SK-N-SH (cell line): ENCODE measurements at regions not wholly inside any gene's neighbourhood (a gene's known extent, or its start where the extent isn't known, plus 50 kb on each side); places are given as distances from the start of the nearest gene placed in this dataset.

Source experiments
- CTCF ChIA-PET: fragments of 300-600, 350-600 bp; formaldehyde crosslinking; extraction: SDS; loops from one replicate; lab custom pipeline; 2021; lab: Yijun Ruan, JAX
- POLR2A ChIA-PET: fragments of 350-600 bp; sonication (Branson Sonifier 250); formaldehyde crosslinking; extraction: SDS; loops from one replicate; lab custom pipeline; 2020; ENCODE audit warnings: antibody characterized with exemption, inconsistent platforms; lab: Yijun Ruan, JAX
- DNase-seq: peaks from one replicate; pipeline ENCODE4 v3.0.0; 2012
- H2AFZ ChIP-seq: fragments of 200-600 bp; sonication (generic); 2 replicates; pipeline ENCODE4 v1.8.1; 2016; ENCODE audit warnings: antibody characterized with exemption, mild to moderate bottlenecking, low read depth
- H3F3A ChIP-seq: fragments of 200-600 bp; sonication (generic); replicated peaks from 2 replicates; pipeline ENCODE3; 2016; ENCODE audit warnings: antibody characterized with exemption, mild to moderate bottlenecking; ENCODE audit not compliant: insufficient read depth
- H3K27ac ChIP-seq, 2 experiments: fragments of 200-500 bp in 1 of 2; fragments of 200-600 bp in 1 of 2; sonication (Bioruptor generic) in 1 of 2; sonication (generic), shearing (Covaris generic) in 1 of 2; 2 replicates each; pipeline versions ENCODE4 v1.5.1 to v1.6.1; 2014 to 2016; ENCODE audit warnings: low read depth in 2 of 2, inconsistent platforms in 1 of 2, low read length in 1 of 2, mild to moderate bottlenecking in 1 of 2, mixed read lengths in 1 of 2
- H3K27me3 ChIP-seq: fragments of 200-600 bp; sonication (generic), shearing (Covaris generic); 2 replicates; pipeline ENCODE4 v1.6.1; 2016; ENCODE audit warnings: mixed run types; ENCODE audit not compliant: insufficient read depth
- H3K36me3 ChIP-seq, 2 experiments: fragments of 200-500 bp in 1 of 2; fragments of 200-600 bp in 1 of 2; sonication (Bioruptor generic) in 1 of 2; sonication (generic) in 1 of 2; replicated peaks in 1 of 2; 2 replicates each; pipeline versions ENCODE3 to v1.5.1; 2014 to 2016; ENCODE audit warnings: low read length in 1 of 2, mild to moderate bottlenecking in 1 of 2; ENCODE audit not compliant: insufficient read depth in 2 of 2, control insufficient read depth in 1 of 2
- H3K4me1 ChIP-seq, 2 experiments: fragments of 200-500 bp in 1 of 2; fragments of 200-600 bp in 1 of 2; sonication (Bioruptor generic) in 1 of 2; sonication (generic), shearing (Covaris generic) in 1 of 2; 2 replicates each; pipeline versions ENCODE4 v1.5.1 to v1.6.1; 2014 to 2016; ENCODE audit warnings: low read depth in 1 of 2, low read length in 1 of 2, mixed run types in 1 of 2; ENCODE audit not compliant: insufficient read depth in 2 of 2, control insufficient read depth in 1 of 2
- H3K4me2 ChIP-seq: fragments of 200-600 bp; sonication (generic), shearing (Covaris generic); 2 replicates; pipeline ENCODE4 v1.6.1; 2017; ENCODE audit warnings: mixed run types
- H3K4me3 ChIP-seq, 2 experiments: fragments of 200-500 bp in 1 of 2; fragments of 200-600 bp in 1 of 2; sonication (Bioruptor generic) in 1 of 2; sonication (generic), shearing (Covaris generic) in 1 of 2; 2 replicates each; pipeline versions ENCODE4 v1.5.1 to v1.8.1; 2014 to 2016; ENCODE audit warnings: low read depth in 2 of 2, inconsistent platforms in 1 of 2, low read length in 1 of 2, mild to moderate bottlenecking in 1 of 2, mixed read lengths in 1 of 2, moderate library complexity in 1 of 2
- H3K79me2 ChIP-seq: fragments of 200-600 bp; sonication (generic); 2 replicates; pipeline ENCODE4 v1.8.1; 2017; ENCODE audit warnings: mild to moderate bottlenecking; ENCODE audit not compliant: insufficient read depth
- H3K9ac ChIP-seq: fragments of 200-600 bp; sonication (generic); 2 replicates; pipeline ENCODE4 v1.6.1; 2017; ENCODE audit warnings: mixed run types
- H3K9me2 ChIP-seq: fragments of 200-600 bp; sonication (generic); 2 replicates; pipeline ENCODE4 v1.6.1; 2017; ENCODE audit warnings: mixed run types
- H3K9me3 ChIP-seq: fragments of 200-600 bp; sonication (generic); 2 replicates; pipeline ENCODE4 v1.6.1; 2017; ENCODE audit warnings: mixed run types, mild to moderate bottlenecking, moderate library complexity
- H4K20me1 ChIP-seq: fragments of 200-600 bp; sonication (generic); 2 replicates; pipeline ENCODE4 v1.6.1; 2017; ENCODE audit warnings: mild to moderate bottlenecking, mixed run types; ENCODE audit not compliant: insufficient read depth
- CHD2 ChIP-seq: fragments of 150-350 bp; IDR thresholded peaks from 2 replicates; pipeline ENCODE4 v1.6.1; 2018; ENCODE audit warnings: low read length; ENCODE audit not compliant: partially characterized antibody
- EP300 ChIP-seq, 2 experiments: IDR thresholded peaks; 2 replicates each; pipeline versions ENCODE4 v1.4.0 to v1.6.1; 2012; ENCODE audit warnings: borderline replicate concordance in 1 of 2, low read depth in 1 of 2, low read length in 1 of 2
- FOSL2 ChIP-seq: IDR thresholded peaks from 2 replicates; pipeline ENCODE4 v1.4.0; 2012; ENCODE audit warnings: low read depth, mild to moderate bottlenecking, moderate library complexity, borderline replicate concordance
- FOXJ3 ChIP-seq: sonication (generic); formaldehyde crosslinking; IDR thresholded peaks from 2 replicates; pipeline ENCODE4 v1.5.1; 2020; ENCODE audit warnings: mild to moderate bottlenecking, missing genetic modification reagents
- FOXM1 ChIP-seq: IDR thresholded peaks from 2 replicates; pipeline ENCODE4 v1.4.0; 2012; ENCODE audit warnings: low read depth, mild to moderate bottlenecking
- GATA2 ChIP-seq: sonication (generic); formaldehyde crosslinking; IDR thresholded peaks from 2 replicates; pipeline ENCODE4 v1.5.0; 2020; ENCODE audit warnings: mild to moderate bottlenecking, missing genetic modification reagents
- JUND ChIP-seq: IDR thresholded peaks from 2 replicates; pipeline ENCODE4 v1.4.0; 2012
- MEF2A ChIP-seq: IDR thresholded peaks from 2 replicates; pipeline ENCODE4 v1.4.0; 2012; ENCODE audit warnings: low read depth, borderline replicate concordance
- NRF1 ChIP-seq: IDR thresholded peaks from 2 replicates; pipeline ENCODE4 v1.6.1; 2012; ENCODE audit warnings: low read depth, mild to moderate bottlenecking, low read length
- POLR2AphosphoS5 ChIP-seq: IDR thresholded peaks from 2 replicates; pipeline ENCODE4 v1.6.1; 2012; ENCODE audit warnings: low read depth, low read length
- RCOR1 ChIP-seq: fragments of 150-350 bp; IDR thresholded peaks from 2 replicates; pipeline ENCODE4 v1.6.1; 2017; ENCODE audit warnings: antibody characterized with exemption, low read length
- RFX5 ChIP-seq: IDR thresholded peaks from 2 replicates; pipeline ENCODE4 v1.6.1; 2012; ENCODE audit warnings: mild to moderate bottlenecking, improper control_type of control experiment, low read length
- RXRA ChIP-seq: IDR thresholded peaks from 2 replicates; pipeline ENCODE4 v1.4.0; 2012; ENCODE audit warnings: low read depth, mild to moderate bottlenecking, borderline replicate concordance
- SIN3A ChIP-seq: IDR thresholded peaks from 2 replicates; pipeline ENCODE4 v1.6.1; 2012; ENCODE audit warnings: low read depth, mild to moderate bottlenecking, low read length, moderate library complexity, borderline replicate concordance
- WGBS: methylation state at CpG from one replicate; pipeline ENCODE4 v1.1.6; 2017; ENCODE audit warnings: low lambda C conversion rate; 5-methylcytosine and 5-hydroxymethylcytosine counted together
- TF ChIP-seq, protein P1 (sequence below): IDR thresholded peaks from 2 replicates; pipeline ENCODE4 v1.4.0; 2012; ENCODE audit warnings: low read depth, borderline replicate concordance
- TF ChIP-seq, protein P2 (sequence below): fragments of 150-350 bp; IDR thresholded peaks from 2 replicates; pipeline ENCODE4 v1.6.1; 2017; ENCODE audit warnings: antibody characterized with exemption, low read length, low read depth, borderline replicate concordance
- TF ChIP-seq, protein P3 (sequence below): fragments of 150-350 bp; IDR thresholded peaks from 2 replicates; pipeline ENCODE4 v1.6.1; 2016; ENCODE audit warnings: mild to moderate bottlenecking, low read depth, low read length
- TF ChIP-seq, protein P4 (sequence below): IDR thresholded peaks from 2 replicates; pipeline ENCODE4 v1.4.0; 2012; ENCODE audit warnings: low read depth, borderline replicate concordance

DNA sequence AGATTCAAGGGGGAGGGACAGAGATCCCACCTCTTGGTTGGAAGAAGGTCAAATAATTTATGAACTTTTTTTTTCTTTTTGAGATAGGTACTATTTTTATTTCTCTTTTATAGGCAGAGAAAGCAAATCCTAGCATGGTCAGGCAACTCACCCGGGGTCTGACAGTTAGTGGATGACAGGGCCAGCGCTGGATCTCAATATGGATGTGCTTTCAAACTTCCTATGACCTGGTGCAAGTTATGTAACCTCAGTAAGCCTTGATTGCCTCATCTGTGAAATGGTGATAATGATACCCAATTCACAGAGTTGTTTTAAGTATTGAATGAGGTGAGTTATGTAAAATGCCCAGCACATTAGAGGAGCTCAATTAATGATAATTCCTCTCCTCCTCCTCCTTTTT lies 86.8 kb upstream of the MEF2A start:
- DNase-seq, result no peak
- POLR2A ChIA-PET, result no interaction called here
- H3K4me2 ChIP-seq, result no peak overlapping the region
- no peaks in the 10 kb centered on the region for H3K36me3 ChIP-seq
- H3K27ac ChIP-seq, result no peak overlapping the region
- peaks cover 20% of the 10 kb centered on the region for H3F3A ChIP-seq
- H2AFZ ChIP-seq, result no peak overlapping the region
- H3K4me3 ChIP-seq, result no peak overlapping the region
- WGBS, result 97% methylated on average over 2 of the region's 2 CpGs
- H3K27me3 ChIP-seq, result no peaks in the 10 kb centered on the region
- no peak for TF ChIP-seq CHD2
- no peak for TF ChIP-seq GATA2 (CRISPR knock-in tag)
- TF ChIP-seq EP300 (IDR thresholded peaks at IDR 0.05; ENCODE audit: borderline replicate concordance in 1 of 2, low read depth in 1 of 2, low read length in 1 of 2), result no peak
- TF ChIP-seq POLR2AphosphoS5, result no peak
- no peak for TF ChIP-seq NRF1
- TF ChIP-seq, protein P1, sequence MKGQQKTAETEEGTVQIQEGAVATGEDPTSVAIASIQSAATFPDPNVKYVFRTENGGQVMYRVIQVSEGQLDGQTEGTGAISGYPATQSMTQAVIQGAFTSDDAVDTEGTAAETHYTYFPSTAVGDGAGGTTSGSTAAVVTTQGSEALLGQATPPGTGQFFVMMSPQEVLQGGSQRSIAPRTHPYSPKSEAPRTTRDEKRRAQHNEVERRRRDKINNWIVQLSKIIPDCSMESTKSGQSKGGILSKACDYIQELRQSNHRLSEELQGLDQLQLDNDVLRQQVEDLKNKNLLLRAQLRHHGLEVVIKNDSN, result no peak
- no peak for TF ChIP-seq SIN3A
- no peak for TF ChIP-seq JUND
- TF ChIP-seq, protein P2, sequence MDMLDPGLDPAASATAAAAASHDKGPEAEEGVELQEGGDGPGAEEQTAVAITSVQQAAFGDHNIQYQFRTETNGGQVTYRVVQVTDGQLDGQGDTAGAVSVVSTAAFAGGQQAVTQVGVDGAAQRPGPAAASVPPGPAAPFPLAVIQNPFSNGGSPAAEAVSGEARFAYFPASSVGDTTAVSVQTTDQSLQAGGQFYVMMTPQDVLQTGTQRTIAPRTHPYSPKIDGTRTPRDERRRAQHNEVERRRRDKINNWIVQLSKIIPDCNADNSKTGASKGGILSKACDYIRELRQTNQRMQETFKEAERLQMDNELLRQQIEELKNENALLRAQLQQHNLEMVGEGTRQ, result no peak
- no peak for TF ChIP-seq RFX5
- TF ChIP-seq, protein P3, sequence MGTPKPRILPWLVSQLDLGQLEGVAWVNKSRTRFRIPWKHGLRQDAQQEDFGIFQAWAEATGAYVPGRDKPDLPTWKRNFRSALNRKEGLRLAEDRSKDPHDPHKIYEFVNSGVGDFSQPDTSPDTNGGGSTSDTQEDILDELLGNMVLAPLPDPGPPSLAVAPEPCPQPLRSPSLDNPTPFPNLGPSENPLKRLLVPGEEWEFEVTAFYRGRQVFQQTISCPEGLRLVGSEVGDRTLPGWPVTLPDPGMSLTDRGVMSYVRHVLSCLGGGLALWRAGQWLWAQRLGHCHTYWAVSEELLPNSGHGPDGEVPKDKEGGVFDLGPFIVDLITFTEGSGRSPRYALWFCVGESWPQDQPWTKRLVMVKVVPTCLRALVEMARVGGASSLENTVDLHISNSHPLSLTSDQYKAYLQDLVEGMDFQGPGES, result no peak
- no peak for TF ChIP-seq FOXJ3 (CRISPR knock-in tag)
- no peak for TF ChIP-seq FOSL2
- TF ChIP-seq, protein P4, sequence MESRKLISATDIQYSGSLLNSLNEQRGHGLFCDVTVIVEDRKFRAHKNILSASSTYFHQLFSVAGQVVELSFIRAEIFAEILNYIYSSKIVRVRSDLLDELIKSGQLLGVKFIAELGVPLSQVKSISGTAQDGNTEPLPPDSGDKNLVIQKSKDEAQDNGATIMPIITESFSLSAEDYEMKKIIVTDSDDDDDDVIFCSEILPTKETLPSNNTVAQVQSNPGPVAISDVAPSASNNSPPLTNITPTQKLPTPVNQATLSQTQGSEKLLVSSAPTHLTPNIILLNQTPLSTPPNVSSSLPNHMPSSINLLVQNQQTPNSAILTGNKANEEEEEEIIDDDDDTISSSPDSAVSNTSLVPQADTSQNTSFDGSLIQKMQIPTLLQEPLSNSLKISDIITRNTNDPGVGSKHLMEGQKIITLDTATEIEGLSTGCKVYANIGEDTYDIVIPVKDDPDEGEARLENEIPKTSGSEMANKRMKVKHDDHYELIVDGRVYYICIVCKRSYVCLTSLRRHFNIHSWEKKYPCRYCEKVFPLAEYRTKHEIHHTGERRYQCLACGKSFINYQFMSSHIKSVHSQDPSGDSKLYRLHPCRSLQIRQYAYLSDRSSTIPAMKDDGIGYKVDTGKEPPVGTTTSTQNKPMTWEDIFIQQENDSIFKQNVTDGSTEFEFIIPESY, result no peak
- no peak for TF ChIP-seq RCOR1
- TF ChIP-seq FOXM1, result no peak
- TF ChIP-seq RXRA, result no peak
- TF ChIP-seq MEF2A, result no peak
- TF ChIP-seq, all 33 proteins: peak for 0
- H3K4me1 ChIP-seq, result peaks cover 11 to 16% of the 10 kb centered on the region in 2 experiments; a peak in 3 of 4 replicates
- no peaks in the 10 kb centered on the region for H3K79me2 ChIP-seq
- H4K20me1 ChIP-seq, result no peaks in the 10 kb centered on the region
- CTCF ChIA-PET, result no interaction called here
- H3K9me3 ChIP-seq, result no peaks in the 10 kb centered on the region
- H3K9me2 ChIP-seq, result no peaks in the 10 kb centered on the region
- H3K9ac ChIP-seq, result no peak overlapping the region
